ENCODE measurements at regions not wholly inside any gene's neighbourhood (a gene's known extent, or its start where the extent isn't known, plus 50 kb on each side); places are given as distances from the start of the nearest gene placed in this dataset.
"Not testable (repeated sequence)": the region's sequence is repeated elsewhere in the genome, so short reads cannot be mapped to it uniquely, and the experiment has no call there.

DNA sequence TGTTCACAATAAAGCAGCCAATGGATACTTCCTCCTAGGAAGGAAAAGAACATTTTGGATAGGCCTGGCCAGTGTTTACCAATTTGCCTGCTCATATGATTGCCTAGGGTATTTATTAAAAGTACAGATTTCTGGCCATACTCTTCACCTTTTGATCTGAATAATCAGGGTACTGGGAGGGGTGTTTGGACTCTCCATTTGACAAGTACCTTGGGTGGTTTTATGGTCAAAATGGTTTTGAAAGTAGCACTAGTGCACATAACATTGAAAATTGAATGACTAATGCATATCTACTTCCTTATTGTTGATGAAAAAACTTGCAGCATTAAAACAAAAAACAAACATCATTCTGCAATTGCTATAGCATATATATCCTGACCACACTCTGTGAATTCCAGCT lies 333.3 kb upstream of the CDH2 start:
- no peak for DNase-seq (ENCODE audit: low spot score)

GRCh38 chr18:28504066-28504465 lies 327.1 kb upstream of the CDH2 start:
- no peak for DNase-seq (ENCODE audit: low spot score)

DNA sequence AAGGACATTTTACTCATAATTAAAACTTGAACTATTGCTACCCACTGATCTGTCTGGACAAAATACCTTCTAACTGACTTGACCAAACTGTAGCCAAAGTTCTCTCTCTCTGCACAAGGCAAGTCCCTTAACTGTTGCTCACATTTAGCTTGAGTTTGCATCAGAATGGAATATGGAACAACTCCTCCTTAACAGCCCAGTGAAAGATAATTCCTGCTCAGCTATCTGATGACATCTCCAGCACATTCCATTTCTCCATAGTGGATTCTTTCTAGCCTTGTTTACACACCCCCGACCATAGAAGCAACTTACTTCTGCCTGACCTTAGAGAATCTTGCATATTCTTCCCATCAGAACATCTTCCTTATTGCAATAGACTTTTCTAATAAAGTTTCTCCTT lies 317.2 kb upstream of the CDH2 start:
- no peak for DNase-seq (ENCODE audit: low spot score)

- DNase-seq (ENCODE audit: low spot score) = no peak
Observed at GRCh38 chr18:28485918-28486317, 309.0 kb upstream of the CDH2 start.

- DNase-seq (ENCODE audit: low spot score) = no peak
Observed at GRCh38 chr18:28485210-28485801, 308.4 kb upstream of the CDH2 start.

DNA sequence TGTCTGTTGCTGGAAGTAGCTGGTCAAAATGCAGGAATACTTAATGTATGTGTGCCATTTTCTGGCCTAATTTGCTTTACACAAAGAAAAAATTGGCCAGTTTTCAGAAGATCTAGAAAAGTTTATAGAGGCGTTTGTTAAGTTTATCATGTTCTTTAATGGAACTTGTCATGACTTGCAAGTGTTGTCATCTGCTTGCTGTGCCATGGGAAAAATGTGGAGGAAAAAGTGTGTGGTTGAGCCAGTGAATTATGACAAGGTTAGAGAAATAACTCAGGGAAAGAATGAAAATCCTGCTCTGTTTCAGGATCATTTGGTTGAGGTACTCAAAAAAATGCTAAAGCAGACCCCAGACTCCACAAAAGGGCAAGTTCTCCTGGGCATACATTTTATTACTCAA lies 301.6 kb upstream of the CDH2 start:
- no peak for DNase-seq (ENCODE audit: low spot score)

GRCh38 chr18:28476302-28476701 lies 299.4 kb upstream of the CDH2 start:
- no peak for DNase-seq (ENCODE audit: low spot score)

DNA sequence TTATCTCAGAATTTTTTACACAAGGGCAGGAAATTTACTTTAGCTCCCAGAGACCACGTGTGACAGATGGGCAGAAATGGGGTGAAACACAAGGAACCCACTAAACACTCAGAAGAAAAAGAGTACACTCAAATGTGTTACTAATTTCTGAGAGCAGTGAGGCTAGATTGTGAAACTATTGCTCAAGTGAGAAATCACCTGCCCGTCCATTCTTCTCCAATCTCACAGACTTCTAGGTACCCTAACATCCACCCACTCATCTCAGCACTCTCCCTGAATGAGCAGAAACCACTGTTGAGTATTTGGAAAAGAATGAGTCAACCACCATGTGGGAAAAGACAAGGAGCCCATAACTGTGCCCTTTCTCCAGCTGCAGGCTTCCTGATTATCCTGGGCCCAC lies 293.0 kb upstream of the CDH2 start:
- DNase-seq (ENCODE audit: low spot score) = no peak

DNA sequence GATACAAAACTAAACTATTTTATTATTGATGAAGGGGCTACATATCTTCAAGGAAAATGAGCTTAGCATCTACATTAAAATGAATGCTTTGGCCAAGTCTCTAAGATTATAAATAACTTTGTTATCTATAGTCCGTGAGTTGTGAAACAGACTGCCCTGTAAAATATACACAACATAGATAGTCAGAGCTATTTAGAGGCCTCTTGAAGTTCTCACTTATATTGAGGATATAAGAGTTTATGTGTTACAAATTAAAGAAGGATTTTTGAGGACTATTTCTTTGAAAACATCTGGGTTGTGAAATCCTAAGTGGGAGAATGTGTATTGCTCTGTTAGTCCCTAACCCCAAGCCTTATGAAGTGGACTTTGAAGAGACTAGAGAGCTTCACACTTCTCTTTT lies 292.0 kb upstream of the CDH2 start:
- DNase-seq (ENCODE audit: low spot score) = no peak

- DNase-seq (ENCODE audit: low spot score) = no peak
Observed at GRCh38 chr18:28466204-28466603, 289.3 kb upstream of the CDH2 start.

DNA sequence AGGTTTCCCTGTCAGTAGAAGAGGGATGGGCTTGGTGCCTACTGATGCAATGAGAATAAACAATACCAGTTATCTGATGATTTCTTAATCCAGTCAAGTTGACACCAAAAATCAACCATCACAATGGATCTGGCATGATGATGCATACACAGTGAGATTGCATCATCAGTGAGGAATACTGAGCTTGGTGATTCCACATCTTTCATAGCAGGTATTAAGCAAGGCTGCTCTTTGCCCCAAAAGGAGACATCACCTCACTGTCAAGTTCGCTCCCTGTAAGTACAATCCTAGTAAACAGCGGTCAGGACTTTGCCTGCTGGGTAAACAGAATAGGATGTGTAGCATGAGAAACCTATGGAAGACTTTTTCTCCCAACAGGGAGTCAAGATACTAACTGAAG lies 282.7 kb upstream of the CDH2 start:
- DNase-seq (ENCODE audit: low spot score) = no peak

DNA sequence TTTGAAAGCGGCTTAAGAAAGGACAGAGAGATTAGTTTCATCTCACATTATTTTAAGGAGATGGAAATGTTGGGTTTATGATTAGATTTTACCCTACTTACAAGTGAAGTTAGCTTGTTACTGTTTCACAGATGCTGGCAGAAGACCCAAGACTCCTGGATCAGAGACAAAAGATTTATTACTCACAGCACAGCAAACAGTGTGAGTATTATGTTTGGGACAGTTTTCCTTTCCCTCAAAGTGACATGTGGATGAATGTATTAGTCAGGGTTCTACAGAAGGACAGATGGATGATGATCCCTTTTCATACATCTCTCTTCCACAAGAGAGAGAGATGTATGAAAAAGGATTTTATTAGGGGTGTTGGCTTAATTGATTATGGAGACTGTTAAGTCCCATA lies 281.8 kb upstream of the CDH2 start:
- no peak for DNase-seq (ENCODE audit: low spot score)

DNA sequence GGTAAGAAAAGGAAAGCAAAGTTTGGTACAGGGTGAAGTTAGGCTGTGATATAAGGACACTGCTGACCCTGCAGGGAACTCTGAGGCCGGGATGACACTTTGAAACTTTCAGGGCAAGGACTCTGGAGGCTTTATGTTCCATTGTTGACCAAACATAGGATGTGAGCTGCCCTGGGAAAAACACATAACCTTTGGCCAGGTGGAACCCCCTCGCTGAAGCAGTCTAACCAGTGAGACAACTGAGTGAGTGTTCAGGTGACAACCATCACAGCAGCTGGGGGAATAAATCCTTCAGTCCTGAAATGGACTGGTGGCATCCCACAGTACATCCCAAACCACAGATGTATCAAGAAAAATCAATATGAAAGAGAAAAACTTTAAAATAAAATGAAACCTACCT lies 280.9 kb upstream of the CDH2 start:
- no peak for DNase-seq (ENCODE audit: low spot score)

GRCh38 chr18:28455971-28456370 lies 279.0 kb upstream of the CDH2 start:
- DNase-seq (ENCODE audit: low spot score) = no peak

DNA sequence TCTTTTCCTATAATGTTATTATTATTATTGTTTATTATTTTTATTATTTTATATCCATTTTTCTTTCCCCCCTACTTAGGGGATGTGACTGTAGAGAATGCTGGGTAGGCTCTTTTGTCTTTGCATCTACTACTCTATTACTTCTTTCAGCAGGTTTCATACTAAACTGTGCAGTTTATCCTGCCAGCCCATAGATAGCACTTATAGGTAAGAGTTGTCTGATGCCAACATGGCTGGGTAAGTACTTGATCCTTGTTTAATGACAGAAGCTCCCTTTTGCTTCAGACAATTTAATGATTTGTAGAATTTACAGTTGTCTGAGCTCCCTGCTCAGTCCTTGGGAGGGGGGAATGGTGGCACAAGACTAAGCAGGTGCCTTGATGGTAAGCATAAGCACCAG lies 262.9 kb upstream of the CDH2 start:
- DNase-seq (ENCODE audit: low spot score) = no peak

- DNase-seq (ENCODE audit: low spot score) = no peak
Observed at GRCh38 chr18:28438381-28438780, 261.5 kb upstream of the CDH2 start.

GRCh38 chr18:28432339-28432738 lies 255.4 kb upstream of the CDH2 start:
- DNase-seq (ENCODE audit: low spot score) = no peak

- DNase-seq (ENCODE audit: low spot score) = no peak
Observed at GRCh38 chr18:28425886-28426285, 249.0 kb upstream of the CDH2 start.

- no peak for DNase-seq (ENCODE audit: low spot score)
Observed at GRCh38 chr18:28422577-28422976, 245.6 kb upstream of the CDH2 start.

GRCh38 chr18:28421950-28422349 lies 245.0 kb upstream of the CDH2 start:
- not testable (repeated sequence) for DNase-seq (ENCODE audit: low spot score)

GRCh38 chr18:28412521-28412920 lies 235.6 kb upstream of the CDH2 start:
- DNase-seq (ENCODE audit: low spot score) = no peak

GRCh38 chr18:28411806-28412205 lies 234.9 kb upstream of the CDH2 start:
- DNase-seq (ENCODE audit: low spot score) = no peak

GRCh38 chr18:28409811-28410210 lies 232.9 kb upstream of the CDH2 start:
- DNase-seq (ENCODE audit: low spot score) = no peak

DNA sequence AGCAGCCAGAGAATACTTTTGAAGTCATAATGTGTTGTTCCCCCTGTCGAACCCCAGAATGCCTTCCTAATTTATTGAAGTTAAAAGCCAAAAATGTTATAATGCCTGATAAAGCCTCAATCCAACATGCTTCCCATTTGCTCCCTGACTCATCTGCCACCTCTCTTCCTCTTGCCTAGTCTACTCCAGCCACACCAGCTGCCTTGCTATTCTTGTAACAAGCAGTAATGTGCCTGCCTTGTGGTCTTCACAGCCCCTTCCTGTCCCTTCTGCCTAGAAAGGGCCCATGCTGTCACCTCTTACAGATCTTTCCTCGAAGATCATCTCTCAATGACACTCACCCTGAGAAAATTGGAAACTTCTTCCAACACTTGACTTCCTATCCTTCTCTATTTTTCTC lies 231.6 kb upstream of the CDH2 start:
- no peak for DNase-seq (ENCODE audit: low spot score)

DNA sequence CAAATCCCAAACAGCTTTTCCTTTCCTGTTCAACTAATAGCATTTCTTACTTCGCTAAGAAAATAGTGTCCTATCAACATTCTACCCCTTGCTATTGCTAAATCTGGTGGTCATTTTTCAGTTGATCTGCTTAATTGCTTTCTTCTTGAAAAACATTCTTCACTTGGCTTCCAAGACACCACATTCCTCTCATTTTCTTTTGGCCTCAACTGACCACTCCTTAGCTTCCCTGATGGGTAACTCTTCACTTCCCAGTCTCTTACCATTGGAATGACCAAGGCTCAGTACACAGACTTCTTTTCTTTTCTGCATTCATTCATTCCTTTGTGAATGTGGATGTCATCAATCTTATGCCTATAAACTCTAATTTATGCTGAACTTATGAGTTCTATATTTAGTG lies 230.8 kb upstream of the CDH2 start:
- DNase-seq (ENCODE audit: low spot score) = no peak
